NCI-H2171 (cell line): ENCODE measurements at regions not wholly inside any gene's neighbourhood (a gene's known extent, or its start where the extent isn't known, plus 50 kb on each side); places are given as distances from the start of the nearest gene placed in this dataset.

Source experiments
- DNase-seq: peaks from one replicate; lab custom pipeline; 2025; lab: John Stamatoyannopoulos, UW

DNA sequence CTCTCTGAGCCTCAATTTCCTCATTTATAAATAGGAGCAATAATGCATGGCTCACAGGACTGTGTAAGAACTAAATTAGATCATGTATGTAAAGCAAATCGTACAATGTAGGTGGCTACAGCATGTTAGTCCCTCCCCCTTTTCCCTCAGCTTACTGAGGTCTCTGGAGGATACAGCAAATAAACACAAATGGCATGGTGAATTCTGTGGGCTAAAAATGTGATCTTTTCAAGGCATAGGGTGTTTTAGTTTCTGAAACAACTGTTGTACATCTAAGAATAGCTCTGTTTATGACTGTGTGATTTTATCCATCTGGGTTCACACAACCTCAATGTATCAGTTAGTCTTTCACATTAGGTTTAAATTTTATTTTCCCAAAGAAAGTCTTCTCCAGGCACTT lies 121.2 kb upstream of the PLEKHG7 start:
- peak; percentile 14 for DNase-seq

DNA sequence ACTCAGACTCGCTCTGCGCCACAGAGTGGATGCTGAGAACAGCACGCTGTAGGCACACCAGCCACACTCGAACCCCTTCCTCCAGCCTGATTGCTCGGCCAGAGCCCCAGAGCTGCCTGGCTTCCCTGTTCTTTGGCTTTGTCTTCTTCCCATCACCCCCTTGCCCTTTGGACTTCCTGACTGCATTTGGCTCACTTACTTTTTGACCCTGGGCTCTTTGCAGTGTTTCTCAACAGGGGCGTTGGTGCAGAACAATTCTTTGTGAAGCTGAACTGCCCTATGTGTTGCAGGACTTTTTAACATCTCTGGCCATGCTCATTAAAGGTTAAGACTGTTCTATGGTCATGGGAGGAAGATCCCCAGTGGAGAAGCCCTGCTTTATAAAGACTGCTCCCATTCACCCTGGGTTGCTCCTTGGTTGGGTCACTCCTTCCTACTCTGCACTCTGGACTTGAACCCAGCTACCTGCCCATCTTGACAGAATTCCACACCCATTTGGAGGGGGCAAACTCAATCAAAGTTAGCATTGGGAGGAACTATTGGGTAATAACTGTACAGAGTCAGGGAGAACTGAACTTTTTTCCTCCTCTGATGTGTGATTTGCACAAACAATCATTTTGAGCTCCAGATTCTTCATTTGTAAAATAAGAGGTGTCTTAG lies 127.7 kb upstream of the PLEKHG7 start:
- DNase-seq: no peak

DNA sequence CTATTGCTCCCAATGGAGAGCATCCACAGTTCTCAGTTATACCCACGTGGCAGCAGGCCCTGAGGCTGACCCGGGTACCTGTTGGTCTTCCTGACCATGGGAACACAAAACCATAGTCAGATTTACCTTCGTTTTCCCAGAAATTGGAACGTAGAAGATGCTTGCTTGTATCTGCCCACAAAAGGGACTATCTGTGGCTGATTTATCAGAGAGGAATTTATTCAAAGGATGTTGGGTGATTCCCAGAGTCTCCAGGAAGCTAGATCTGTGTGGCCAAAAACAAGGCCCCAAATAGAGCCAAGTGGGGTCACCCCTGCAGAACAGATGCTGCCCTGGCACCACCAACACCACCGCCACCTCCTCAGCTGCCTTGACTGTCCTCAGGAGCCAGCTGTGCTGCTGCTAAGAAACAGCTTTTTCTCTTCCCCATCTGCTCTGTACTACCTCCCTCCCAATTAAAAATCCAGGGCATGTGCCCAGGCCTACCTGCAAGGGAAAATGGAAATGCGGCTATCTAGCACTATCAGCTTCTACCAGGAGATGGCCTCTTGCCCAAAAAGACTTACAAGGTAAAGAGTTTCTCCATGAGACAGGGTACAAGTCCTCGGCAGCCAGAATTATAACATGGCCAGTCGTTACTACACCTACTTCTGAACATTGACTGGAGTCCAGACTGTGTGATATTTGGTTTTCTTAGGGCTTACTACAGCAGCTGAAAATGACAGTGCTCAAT lies 128.6 kb upstream of the PLEKHG7 start:
- peak; percentile 51 for DNase-seq

DNA sequence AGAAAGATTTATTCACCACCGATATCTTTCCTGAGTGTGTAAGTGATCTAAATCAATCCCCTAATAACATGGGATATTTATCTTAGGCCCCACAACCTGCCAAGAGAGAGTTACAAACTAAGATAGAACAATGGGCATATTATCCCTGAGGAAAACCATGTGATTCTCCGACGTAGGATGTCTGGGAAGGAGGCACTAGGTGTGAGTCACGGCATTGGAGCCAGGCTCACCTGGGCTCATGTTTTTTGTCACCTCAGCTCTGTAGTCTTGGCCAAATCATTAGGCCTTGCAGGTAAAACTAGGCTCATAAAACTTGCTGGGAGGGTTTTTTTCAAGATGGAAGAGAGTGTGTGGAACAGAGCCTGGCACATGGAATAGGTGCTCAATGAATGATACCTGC lies 129.7 kb upstream of the PLEKHG7 start:
- no peak for DNase-seq

DNA sequence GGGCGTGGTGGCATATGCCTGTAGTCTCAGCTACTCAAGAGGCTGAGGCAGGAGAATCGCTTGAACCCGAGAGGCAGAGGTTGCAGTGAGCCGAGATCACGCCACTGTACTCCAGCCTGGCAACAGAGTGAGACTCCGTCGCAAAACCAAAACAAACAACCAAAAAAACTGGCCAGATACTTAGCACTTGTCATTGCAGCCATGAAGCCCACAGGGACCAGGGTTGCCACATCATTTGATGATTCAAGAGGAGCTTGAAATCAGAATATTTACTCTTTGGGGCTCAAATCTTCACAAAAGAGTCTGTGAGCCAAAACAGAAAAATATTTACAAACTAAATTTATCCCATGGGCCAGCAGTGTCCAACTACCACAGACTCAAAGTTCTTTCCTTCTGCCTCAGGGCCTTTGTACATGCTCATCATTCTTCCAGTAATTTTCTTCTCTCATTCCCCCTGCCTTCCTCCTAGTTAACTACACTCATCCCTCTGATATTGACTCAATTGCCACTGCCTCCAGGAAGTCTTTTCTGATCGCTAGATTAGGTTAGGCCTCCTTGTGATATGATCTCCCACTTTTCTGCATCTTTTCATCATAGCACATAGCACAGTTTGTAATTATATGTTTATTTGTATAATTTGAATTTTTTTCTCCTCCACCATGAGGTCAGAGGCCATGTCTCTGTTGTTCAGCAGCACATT lies 130.8 kb upstream of the PLEKHG7 start:
- DNase-seq: no peak

DNA sequence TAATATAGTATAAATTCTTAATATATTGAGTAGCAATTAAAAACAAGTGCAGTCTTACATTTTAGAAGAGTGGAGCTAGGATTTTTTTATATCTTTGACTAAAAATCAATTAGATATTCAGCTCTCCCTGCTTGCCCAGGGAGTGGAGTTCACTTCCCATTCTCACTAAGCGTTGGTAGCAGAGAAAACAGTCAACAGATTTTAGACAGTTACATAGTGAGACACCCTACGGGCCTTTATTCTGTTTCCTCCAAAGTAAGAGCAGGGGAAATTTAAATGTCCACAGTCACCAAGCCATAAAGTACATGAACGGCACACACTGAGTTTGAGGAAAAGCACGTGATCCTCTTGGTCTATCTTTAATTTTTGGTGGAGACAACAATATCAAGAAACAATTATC lies 131.6 kb upstream of the PLEKHG7 start:
- no peak for DNase-seq

DNA sequence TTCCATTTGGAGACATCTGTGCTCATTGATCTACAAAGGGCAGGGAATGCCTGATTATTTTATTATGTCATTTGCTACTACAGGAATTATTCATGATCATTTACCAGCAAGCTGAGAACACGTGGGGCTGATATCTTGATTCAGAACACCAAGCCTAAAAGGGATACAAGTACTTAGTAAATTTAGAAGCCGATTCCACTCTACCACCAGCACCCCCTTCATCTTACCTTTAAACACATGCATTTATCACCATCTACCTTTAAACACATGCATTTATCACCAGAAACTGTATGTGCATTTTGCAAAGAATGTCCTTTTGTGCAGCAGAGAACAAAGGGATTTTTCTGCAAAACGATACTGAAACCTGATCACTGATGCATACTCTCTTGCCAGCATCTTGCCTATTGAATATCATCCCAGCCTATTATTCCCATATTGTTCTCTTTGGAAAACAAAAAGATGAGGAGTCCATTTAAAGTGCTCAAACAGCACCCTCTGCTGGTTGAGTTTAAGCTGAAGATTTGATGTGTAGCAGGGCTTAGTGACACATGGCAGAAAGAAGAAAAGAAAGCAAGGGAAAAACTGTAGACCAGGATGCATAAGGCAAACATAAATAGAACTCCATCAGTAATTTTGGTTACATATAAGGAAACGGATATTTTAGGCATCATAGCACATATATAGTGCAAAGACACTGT lies 132.6 kb upstream of the PLEKHG7 start:
- DNase-seq: peak; percentile 85

DNA sequence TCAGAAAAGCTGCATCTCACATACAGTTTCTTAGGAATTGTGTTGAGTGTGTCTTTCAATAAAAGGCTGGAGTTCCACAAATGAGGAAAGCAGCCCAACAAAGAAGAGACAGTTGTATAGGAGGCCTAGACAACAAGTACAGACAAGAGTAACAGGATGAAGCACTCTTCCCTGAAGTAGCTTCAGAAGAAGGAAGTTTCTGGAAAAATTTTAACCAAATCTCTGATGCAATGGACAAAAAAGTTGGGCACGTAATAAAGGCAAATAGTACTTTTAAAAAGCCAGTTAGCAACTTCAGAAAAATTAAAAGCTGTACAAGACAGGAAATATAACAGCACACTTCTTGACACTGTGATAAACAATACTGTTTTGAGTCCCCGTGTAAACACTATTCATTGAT lies 134.1 kb upstream of the PLEKHG7 start:
- DNase-seq: no peak

DNA sequence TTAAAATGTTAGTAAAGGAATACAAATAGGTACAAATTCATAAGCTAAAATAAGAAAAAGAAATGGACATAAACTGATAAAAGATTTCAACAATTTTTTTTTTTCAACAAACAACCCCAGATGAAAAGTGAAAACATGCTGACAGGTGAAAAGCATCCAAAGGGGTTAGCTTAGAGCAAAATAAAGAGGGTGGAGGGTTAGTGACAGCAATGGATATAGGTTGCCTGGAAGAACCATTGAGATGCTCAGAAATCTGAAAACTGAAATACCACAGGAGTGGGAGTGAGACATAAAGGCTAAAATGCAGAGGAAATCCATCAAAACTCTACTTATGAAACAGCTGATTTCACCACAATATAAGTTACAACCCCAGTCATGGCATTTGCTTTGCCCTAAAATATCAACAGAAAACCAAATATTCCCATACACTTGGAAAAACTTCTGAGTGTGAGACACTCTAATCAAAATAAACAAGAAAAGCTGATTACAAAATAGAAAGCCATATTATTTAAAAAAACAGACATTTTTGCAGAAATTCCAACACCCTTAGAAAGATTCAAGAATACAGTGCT lies 136.3 kb upstream of the PLEKHG7 start:
- DNase-seq: no peak

DNA sequence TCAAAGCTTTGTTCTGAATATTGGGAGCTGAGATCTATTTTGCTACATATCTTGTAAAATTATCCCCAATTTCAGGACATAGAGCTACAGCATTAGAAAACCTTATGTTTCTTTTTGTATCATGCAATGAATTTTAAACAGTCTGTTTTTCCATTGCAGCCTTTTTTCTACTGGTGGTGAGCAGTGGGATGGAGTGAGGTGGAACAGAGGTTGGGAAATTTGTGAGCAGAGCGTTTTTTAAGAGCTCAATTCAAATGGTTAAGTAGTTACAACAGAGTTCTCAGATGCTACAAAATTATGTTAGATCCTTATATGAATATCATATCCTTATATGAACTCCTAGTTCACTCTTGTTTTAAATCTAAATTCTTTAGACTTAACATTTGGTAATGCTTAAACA lies 139.0 kb upstream of the PLEKHG7 start:
- DNase-seq: no peak

DNA sequence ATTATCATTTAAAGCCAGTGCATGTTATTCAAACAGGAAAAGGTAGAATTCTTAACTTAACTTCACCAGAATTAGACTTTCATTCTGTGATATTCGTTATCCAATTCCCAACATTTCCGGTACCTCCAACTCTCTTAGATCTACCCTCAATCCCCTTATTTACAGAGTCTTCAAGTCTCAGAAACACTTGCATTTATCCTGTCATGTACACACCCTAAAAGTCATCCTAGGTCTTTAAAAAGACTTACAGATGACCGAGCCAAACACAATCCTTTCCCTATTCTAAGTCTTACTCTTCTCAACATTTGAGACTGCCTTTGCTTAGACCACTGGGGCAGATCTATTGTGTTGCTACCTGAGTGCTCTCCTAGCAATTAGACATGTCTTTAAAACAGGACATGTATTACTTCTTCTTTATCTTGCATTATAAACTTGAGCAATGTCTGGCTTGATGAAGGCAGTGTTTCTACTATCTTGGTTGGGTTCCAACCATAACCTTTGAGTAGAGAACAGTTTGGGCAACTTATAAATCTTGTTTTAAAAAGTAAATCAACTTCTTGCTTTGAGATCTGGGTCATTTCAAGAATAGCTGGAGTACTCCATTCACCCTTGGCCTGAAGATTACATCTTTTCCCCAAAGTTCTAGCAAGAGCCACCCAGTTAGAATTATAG lies 140.6 kb upstream of the PLEKHG7 start:
- DNase-seq: no peak

DNA sequence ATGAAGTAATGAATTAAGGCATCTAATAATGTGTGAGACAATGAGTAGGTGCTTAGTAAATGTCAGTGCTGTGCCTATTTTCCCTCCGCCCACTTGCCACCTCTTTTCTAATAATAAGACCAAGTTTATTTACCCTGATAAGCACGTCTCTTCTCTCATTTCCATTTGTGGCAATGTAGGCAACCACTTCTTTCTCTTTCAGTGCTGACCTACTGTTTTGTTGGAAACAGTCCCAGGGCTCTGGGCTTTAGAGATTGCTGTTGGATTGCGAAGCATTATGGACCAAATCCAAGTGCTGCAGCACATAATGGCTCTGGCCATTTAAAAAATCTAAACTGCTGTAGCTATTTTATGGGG lies 141.3 kb upstream of the PLEKHG7 start:
- no peak for DNase-seq

DNA sequence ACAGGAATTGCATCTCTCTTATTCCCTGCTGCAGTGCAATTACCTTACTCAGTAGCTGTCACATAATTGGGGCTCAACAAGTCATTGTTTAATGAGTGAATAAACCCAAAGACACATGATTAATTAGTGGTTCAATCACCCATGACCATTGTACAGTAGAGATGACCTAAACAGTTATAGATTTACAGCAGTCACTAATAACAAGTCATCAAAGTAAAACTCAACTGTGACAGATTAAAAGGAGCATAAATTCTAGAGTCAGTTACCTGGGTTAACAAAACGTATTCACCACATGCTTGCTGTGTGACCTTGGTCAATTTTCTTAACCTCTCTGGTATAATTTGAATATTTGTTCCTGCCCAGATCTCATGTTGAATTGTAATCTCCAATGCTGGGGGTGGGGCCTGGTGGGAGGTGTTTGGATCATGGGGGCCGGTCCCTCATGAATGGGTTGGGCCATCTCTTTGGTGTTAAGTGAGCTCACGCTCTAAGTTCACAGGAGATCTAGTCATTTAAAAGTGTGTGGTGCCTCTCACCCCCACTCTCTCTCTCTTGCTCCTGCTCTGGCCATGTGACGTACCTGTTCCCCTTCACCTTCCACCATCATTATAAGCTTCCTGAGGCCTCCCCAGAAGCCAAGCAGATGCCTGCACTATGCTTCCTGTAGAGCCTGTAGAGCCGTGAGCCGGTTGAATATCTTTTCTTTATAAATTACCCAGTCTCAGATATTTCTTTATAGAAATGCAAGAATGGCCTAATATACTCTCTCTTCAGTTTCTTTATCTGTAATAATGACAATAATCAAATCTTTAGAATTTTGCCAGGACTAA lies 141.9 kb upstream of the PLEKHG7 start:
- no peak for DNase-seq

DNA sequence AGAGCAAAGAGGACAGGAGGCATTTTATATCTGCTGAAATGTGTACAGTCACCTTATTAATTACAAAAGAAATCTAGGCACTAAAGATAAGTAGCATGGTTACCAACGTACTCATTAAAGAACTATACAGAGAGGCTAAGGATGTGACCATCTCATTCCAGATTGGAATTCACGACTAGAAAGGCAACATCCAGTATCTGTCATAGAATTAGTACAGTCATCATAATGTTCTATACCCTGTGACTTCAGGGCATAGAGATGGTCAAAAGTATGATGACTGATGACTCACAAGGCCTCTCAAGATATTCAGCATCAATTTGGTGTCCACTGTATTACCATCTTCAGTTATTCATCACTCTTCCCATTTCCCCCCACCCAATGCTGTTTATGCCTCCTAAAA lies 144.0 kb upstream of the PLEKHG7 start:
- no peak for DNase-seq

DNA sequence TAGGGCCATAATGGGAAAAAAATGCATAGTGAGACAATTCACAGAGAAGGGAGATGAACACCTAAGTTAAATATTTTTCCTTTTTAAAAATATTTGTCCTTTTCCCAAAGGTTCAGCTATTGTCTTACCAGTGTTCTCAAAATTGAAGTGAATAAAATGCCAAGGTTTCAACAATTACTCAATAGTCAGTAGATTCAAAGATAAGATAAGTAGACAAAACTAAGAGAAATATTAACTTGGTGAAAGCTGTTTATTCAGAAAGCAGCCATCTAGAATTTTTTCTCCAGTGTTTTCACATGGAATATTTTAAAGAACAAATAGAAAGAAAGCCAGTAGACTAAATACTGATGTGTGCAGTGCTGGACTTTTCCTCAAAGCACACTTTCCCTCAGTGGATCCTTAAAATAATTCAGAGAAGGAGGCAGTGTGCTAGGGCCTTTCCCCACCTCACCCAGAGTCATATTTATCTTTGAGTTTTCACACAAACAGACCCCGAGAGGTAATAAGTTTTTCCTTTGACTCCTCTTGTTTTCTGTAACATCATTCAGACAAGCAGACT lies 144.5 kb upstream of the PLEKHG7 start:
- DNase-seq: no peak

DNA sequence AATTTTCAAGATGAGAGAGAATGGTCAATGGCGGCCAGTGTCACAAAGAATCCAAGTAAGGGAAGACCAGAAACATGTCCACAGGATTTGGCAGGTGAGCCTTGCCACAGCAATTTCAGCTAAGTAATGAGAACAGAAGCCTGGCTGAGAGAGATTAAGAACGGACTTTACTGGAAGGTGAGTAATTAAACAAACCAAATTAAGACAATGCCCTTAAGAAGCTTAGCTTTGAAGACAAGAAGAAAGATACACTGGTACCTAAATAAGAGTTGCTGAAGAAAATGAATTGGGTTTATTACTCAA lies 145.4 kb upstream of the PLEKHG7 start:
- no peak for DNase-seq

DNA sequence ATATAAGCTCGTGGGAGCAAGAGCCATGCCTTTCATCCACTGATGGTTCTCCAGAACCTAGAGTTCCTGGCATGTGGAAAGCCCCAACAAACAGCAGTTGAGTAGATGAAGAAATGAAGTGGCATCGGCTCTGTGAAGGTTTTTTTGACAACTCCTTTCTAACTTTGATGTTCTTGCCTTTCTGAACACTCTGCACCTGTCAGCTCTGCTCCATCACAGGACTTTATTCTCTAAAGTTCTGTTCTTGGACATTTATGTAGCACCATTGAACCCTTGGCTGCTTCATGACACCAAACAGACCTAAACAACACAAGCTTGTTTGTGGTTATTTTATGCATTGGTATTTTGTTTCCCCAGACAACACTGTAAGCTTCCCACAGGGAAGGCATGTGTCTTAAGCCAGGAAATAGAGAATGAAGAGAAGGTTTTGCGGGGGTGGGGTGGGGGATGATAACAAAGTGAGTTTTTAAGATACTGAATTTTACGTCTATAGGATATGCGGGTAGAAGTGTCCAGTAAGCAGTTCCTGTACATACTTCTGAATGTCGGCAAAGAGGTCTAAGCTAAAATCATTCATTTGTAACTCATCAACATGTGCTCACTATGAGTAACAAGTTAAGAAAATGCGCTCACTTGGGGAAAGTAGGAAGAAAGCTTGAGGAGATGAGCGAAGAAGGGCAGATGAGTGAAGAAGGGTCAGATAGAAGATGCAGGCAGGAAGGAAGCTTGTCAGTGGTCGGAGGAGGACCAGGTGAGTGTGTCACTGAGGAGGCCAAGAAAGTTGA lies 146.0 kb upstream of the PLEKHG7 start:
- DNase-seq: no peak

DNA sequence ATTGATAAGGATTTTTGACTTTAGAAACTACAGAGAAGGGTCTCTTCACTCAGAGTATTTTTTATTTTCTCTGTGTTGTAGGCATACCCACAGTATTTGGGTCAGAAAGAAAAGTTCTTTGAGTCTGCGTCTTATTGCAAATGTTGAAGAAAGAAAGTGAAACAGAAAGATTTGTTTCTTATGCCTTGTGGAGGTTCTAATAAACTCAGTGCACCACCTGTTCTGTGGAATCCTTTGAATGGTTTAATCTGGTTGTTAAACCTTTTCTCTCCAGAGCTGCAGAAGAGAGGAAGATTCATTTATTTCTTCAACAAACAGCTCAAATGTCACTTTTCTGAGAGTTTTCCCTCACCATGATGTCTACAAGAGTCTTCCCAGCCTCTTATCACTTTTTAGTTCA lies 146.6 kb upstream of the PLEKHG7 start:
- DNase-seq: no peak

DNA sequence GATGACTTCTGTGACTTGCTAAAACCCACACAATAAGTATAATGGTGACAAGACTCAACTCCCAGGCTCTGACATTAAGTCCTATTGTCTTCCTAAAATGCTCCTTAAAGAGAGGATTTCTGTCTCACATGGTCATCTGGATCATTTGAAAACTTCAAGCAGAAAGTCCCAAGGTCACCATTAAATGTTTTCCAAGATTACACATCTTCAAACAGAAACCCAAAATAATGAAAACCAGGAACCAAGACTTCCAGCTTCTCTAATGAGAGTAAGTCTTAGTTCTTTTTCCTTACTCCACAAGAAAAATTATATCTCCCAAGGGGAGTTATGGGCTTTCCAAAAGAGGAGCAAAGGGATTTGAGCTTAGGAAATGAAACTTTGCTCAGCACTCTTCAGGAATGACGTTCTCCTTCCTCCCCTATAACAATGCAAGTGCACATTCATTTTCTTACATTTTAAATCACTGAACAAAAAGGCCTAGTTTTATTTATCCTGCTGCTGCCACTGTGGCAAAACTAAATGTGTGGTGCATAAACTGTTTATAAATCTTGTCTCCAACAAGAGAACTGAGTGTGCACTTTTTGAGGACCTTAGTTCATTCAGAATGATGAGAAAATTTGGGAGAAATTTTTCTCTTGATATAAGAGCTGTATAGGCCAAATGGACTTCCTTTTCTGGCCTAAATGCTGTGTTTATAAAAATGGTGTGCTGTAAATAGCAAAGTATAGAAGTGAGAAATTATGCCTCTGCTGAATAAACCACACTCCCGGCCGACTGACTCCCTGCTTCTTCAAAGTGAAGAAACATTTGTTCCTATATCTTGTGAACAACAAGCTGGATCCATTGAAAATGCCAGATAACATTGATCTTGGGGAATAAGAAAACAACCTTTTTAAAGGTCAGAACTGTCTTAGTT lies 148.4 kb upstream of the PLEKHG7 start:
- no peak for DNase-seq
